Head of caudate nucleus (tissue), 42 donors: ENCODE measurements at regions not wholly inside any gene's neighbourhood (a gene's known extent, or its start where the extent isn't known, plus 50 kb on each side); places are given as distances from the start of the nearest gene placed in this dataset.

Experiments used
- DNase-seq, 42 donors: peaks; one replicate each; pipeline versions ENCODE4 v3.0.0 to v3.0.0-alpha.2; 2020 to 2021; ENCODE audit warnings: mixed read lengths in 7 of 42
- intact Hi-C: fragments of 100-400 bp; cut with DNase I; formaldehyde crosslinking; loops from one replicate; pipeline ENCODE4 v1.15.0; 2022

GRCh38 chr12:53803194-53803593 is 51.4 kb upstream of the CISTR start:
- DNase-seq, result no peak
- intact Hi-C loops, result no loop called here

- intact Hi-C loops, result no loop called here
- DNase-seq, result no peak
Measured at GRCh38 chr12:53803703-53804102, 51.9 kb upstream of the CISTR start.

- intact Hi-C loops, result no loop called here
Measured at GRCh38 chr12:53804429-53804828, 52.6 kb upstream of the CISTR start.

GRCh38 chr12:53805067-53805466 is 53.3 kb upstream of the CISTR start:
- intact Hi-C loops, result no loop called here
- no peak for DNase-seq

More at GRCh38 chr12:53804429-53804828, 52.6 kb upstream of the CISTR start:
- no peak for DNase-seq

- no peak for DNase-seq
- intact Hi-C loops, result no loop called here
Measured at GRCh38 chr12:53805791-53806190, 54.0 kb upstream of the CISTR start.

GRCh38 chr12:53806721-53807120 is 54.9 kb upstream of the CISTR start:
- intact Hi-C loops, result no loop called here
- DNase-seq, result no peak

- no peak for DNase-seq
- intact Hi-C loops, result no loop called here
Measured at GRCh38 chr12:53807322-53807860, 55.6 kb upstream of the CISTR start.

GRCh38 chr12:53808023-53808705 is 56.4 kb upstream of the CISTR start:
- intact Hi-C loops, result no loop called here
- peak in 34 of 42 donors; percentile 11 to 85 (median 42) for DNase-seq

- intact Hi-C loops, result no loop called here
- no peak for DNase-seq
Measured at GRCh38 chr12:53809005-53809404, 57.2 kb upstream of the CISTR start.

GRCh38 chr12:53810950-53811349 is 59.2 kb upstream of the CISTR start:
- intact Hi-C loops, result no loop called here
- no peak for DNase-seq

- intact Hi-C loops, result no loop called here
Measured at GRCh38 chr12:53811606-53812005, 59.8 kb upstream of the CISTR start.

GRCh38 chr12:53816360-53817020 is 64.7 kb upstream of the CISTR start:
- intact Hi-C loops, result no loop called here
- no peak for DNase-seq

More at GRCh38 chr12:53811606-53812005, 59.8 kb upstream of the CISTR start:
- no peak for DNase-seq

- DNase-seq, result no peak
- intact Hi-C loops, result no loop called here
Measured at GRCh38 chr12:53817021-53817389, 65.2 kb upstream of the CISTR start.

GRCh38 chr12:53820514-53821306 is 68.9 kb upstream of the CISTR start:
- no peak for DNase-seq
- intact Hi-C loops, result no loop called here

- no peak for DNase-seq
- intact Hi-C loops, result no loop called here
Measured at GRCh38 chr12:53824001-53824712, 72.4 kb upstream of the CISTR start.

GRCh38 chr12:53825246-53826081 is 73.7 kb upstream of the CISTR start:
- intact Hi-C loops, result no loop called here
- DNase-seq, result no peak

- intact Hi-C loops, result no loop called here
- no peak for DNase-seq
Measured at GRCh38 chr12:53827306-53827705, 75.5 kb upstream of the CISTR start.

- no peak for DNase-seq
- intact Hi-C loops, result no loop called here
Measured at GRCh38 chr12:53828598-53828997, 76.8 kb upstream of the CISTR start.
